GM21723 (cell line): ENCODE measurements at regions not wholly inside any gene's neighbourhood (a gene's known extent, or its start where the extent isn't known, plus 50 kb on each side); places are given as distances from the start of the nearest gene placed in this dataset.
"Not testable (repeated sequence)": the region's sequence is repeated elsewhere in the genome, so short reads cannot be mapped to it uniquely, and the experiment has no call there.

Experiments
- ATAC-seq: cut with Tn5 transposase; IDR thresholded peaks from one replicate; pipeline ENCODE4 v1.9.1; 2021; ENCODE audit warnings: mild to moderate bottlenecking, moderate library complexity; ENCODE audit not compliant: unreplicated experiment

GRCh38 chr19:30102239-30102638 is 160.2 kb downstream of the URI1 start:
- no peak for ATAC-seq

- ATAC-seq: no peak
Measured at GRCh38 chr19:30102666-30103065, 160.6 kb downstream of the URI1 start.

GRCh38 chr19:30103981-30104380 is 161.9 kb downstream of the URI1 start:
- no peak for ATAC-seq

- no peak for ATAC-seq
Measured at GRCh38 chr19:30105316-30105715, 163.3 kb downstream of the URI1 start.

- ATAC-seq: no peak
Measured at GRCh38 chr19:30105727-30106126, 163.7 kb downstream of the URI1 start.

GRCh38 chr19:30106417-30107095 is 164.5 kb downstream of the URI1 start:
- no peak for ATAC-seq

GRCh38 chr19:30107251-30107650 is 165.2 kb downstream of the URI1 start:
- ATAC-seq: no peak

- no peak for ATAC-seq
Measured at GRCh38 chr19:30109565-30109964, 167.5 kb downstream of the URI1 start.

GRCh38 chr19:30111021-30111855 is 169.2 kb downstream of the URI1 start:
- no peak for ATAC-seq

- ATAC-seq: no peak
Measured at GRCh38 chr19:30112171-30112570, 170.1 kb downstream of the URI1 start.

- no peak for ATAC-seq
Measured at GRCh38 chr19:30112666-30113065, 170.6 kb downstream of the URI1 start.

- no peak for ATAC-seq
Measured at GRCh38 chr19:30113186-30113585, 171.1 kb downstream of the URI1 start.

- not testable (repeated sequence) for ATAC-seq
Measured at GRCh38 chr19:30114095-30114494, 172.1 kb downstream of the URI1 start.

- ATAC-seq: no peak
Measured at GRCh38 chr19:30115947-30116346, 173.9 kb downstream of the URI1 start.

- no peak for ATAC-seq
Measured at GRCh38 chr19:30116530-30116929, 174.5 kb downstream of the URI1 start.

GRCh38 chr19:30116984-30117555 is 175.0 kb downstream of the URI1 start:
- no peak for ATAC-seq

GRCh38 chr19:30117636-30118145 is 175.7 kb downstream of the URI1 start:
- ATAC-seq: no peak

- no peak for ATAC-seq
Measured at GRCh38 chr19:30118221-30118620, 176.2 kb downstream of the URI1 start.

- ATAC-seq: no peak
Measured at GRCh38 chr19:30118760-30119159, 176.7 kb downstream of the URI1 start.

- no peak for ATAC-seq
Measured at GRCh38 chr19:30119180-30119908, 177.3 kb downstream of the URI1 start.

GRCh38 chr19:30120860-30121484 is 178.9 kb downstream of the URI1 start:
- no peak for ATAC-seq
